A673 (cell line): ENCODE measurements at regions not wholly inside any gene's neighbourhood (a gene's known extent, or its start where the extent isn't known, plus 50 kb on each side); places are given as distances from the start of the nearest gene placed in this dataset.

Source experiments
- EZH2 ChIP-seq: fragments of 200-600 bp; sonication (generic); IDR thresholded peaks from 2 replicates; pipeline ENCODE4 v1.6.1; 2017; ENCODE audit warnings: borderline replicate concordance, low read depth, mild to moderate bottlenecking, mixed read lengths, antibody characterized with exemption, low read length; ENCODE audit not compliant: poor library complexity, severe bottlenecking
- TF ChIP-seq, protein P1 (sequence below): fragments of 300-800, 200-600 bp; sonication (generic); conservative IDR thresholded peaks from 2 replicates; pipeline ENCODE4 v1.5.1; 2017; ENCODE audit warnings: low read depth, mild to moderate bottlenecking, antibody characterized with exemption, low read length, moderate library complexity, mixed read lengths

DNA sequence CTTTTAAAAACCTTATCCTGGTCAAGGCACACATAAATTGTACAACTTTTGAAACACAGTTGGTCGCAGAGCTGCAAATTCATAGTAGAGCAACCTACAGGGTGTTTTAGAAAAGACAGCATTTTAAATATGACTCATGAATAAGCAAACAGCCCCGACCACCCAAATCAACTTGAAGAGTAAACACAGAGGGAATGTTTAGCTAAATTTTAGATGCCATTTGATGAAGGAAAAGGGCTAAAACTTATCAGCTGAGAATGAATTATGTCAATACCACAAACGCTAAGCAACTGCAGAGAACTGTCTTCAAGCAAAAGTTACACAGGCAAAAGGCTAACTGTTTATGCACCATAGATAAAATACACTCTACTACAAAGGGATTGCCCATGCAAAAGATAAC is 427.5 kb upstream of the PSMD7 start:
- TF ChIP-seq EZH2, result no peak
- TF ChIP-seq, protein P1, sequence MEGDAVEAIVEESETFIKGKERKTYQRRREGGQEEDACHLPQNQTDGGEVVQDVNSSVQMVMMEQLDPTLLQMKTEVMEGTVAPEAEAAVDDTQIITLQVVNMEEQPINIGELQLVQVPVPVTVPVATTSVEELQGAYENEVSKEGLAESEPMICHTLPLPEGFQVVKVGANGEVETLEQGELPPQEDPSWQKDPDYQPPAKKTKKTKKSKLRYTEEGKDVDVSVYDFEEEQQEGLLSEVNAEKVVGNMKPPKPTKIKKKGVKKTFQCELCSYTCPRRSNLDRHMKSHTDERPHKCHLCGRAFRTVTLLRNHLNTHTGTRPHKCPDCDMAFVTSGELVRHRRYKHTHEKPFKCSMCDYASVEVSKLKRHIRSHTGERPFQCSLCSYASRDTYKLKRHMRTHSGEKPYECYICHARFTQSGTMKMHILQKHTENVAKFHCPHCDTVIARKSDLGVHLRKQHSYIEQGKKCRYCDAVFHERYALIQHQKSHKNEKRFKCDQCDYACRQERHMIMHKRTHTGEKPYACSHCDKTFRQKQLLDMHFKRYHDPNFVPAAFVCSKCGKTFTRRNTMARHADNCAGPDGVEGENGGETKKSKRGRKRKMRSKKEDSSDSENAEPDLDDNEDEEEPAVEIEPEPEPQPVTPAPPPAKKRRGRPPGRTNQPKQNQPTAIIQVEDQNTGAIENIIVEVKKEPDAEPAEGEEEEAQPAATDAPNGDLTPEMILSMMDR, result no peak
